D721Med (cell line): ENCODE measurements at regions not wholly inside any gene's neighbourhood (a gene's known extent, or its start where the extent isn't known, plus 50 kb on each side); places are given as distances from the start of the nearest gene placed in this dataset.

Source experiments
- DNase-seq: peaks from one replicate; pipeline ENCODE4 v3.0.0; 2011; ENCODE audit warnings: low spot score; ENCODE audit not compliant: insufficient read length
- FAIRE-seq: peaks from 2 replicates; lab custom pipeline; 2011; peaks lifted over from hg19 to GRCh38; lab: Jason Lieb, UNC
- CTCF ChIP-seq: IDR thresholded peaks from 2 replicates; pipeline ENCODE4 v1.5.1; 2012; ENCODE audit warnings: mild to moderate bottlenecking, control low read depth; ENCODE audit not compliant: insufficient read depth; ENCODE audit errors: missing control alignments

DNA sequence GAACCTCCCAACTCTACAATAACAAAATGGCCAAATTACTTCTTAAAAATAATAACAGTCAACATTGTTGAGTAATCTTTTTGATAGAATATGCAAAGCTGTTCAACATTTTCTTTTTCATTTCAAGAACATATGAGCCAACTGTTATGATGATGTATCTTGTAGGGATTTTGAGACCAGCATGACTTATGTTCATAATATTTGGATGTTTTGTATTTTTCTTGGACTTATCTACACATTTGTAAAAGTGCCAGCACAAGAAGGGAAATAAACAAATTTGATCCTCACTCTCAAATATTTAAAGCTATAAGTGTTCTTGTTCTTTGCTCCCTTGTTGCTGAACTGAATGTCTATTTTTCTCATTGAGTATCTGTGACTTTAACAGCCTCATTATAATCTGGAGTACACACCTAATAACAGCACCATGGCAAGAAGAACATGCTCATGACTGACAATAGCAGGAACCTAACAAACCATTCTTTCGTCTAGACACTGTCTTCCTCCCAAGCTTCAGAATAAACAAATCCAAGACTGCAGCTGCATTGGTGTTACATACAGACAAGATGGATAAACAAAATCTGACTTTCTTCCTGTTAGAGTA lies 1049.7 kb downstream of the FAT4 start:
- FAIRE-seq, result peak; percentile 25
- TF ChIP-seq CTCF, result no peak
- DNase-seq, result no peak

- FAIRE-seq, result no peak
- no peak for TF ChIP-seq CTCF
- no peak for DNase-seq
Measured at GRCh38 chr4:126369076-126369475, 1054.3 kb downstream of the FAT4 start.

DNA sequence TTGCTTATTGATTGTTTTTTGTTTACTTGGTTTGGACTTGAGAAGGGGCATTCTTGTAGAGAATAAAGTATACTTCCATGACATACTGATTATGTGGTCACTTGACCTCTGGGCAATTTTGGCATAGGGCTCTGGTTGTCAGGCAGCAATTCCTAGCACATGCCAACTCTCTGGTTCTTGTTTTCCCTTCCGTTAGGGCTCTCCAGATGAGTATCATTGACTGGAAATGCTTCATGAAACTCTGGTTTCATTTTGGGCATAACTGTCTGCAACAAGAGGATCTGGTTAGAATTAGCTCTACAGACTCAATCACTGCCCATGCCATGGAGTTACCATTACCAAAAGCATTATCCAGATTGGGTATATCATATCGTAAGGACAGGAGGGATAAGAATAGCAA lies 1057.9 kb downstream of the FAT4 start:
- DNase-seq (no peak), FAIRE-seq (no peak)
- no peak for TF ChIP-seq CTCF

DNA sequence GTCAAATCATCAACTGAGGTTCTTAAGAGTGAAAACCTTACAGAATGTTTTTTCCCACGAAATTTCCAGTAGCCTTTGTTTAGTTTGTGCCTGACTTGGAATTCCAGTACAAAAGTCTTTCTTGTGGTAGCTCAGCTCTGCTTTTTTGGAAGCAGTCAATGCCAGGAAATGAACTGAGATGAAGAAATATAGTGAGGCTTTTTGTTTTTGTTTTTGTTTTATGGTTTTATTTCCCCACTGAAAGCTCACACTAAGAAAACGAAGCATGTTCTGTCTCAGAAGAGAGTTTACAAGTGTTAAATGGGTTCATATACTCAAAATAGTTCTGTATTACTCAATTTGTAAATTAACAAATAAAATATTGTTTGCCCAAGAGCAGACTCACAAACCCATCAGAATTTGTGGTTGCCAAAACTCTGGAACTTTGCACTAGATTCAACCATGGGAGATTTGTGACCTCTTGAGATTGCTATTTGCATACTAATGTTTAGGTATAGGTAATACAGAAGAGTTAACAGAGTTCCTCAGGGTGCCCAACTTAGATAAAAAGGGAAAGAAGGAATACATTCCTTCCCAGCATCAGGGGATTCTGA lies 1060.8 kb downstream of the FAT4 start:
- FAIRE-seq (no peak), DNase-seq (no peak)

GRCh38 chr4:126385954-126386353 lies 1071.2 kb downstream of the FAT4 start:
- DNase-seq, result no peak
- FAIRE-seq, result no peak
- TF ChIP-seq CTCF, result no peak

More for the DNA sequence above, 1060.8 kb downstream of the FAT4 start:
- TF ChIP-seq CTCF, result no peak

DNA sequence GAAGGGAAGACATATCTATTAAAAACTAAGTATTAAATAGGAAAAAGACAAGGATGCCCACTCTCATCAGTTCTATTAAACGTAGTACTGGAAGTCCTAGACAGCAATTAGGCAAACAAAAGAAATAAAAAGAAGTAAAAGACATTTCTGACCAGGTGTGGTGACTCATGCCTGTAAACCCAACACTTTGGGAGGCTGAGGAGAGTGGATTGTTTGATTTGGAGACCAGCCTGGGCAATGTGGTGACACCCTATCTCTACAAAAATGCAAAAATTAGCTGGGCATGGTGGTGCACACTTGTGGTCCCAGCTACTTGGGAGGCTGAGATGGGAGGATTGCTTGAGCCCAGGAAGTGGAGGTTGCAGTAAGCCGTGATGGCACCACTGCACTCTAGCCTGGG lies 1071.8 kb downstream of the FAT4 start:
- no peak for DNase-seq
- no peak for FAIRE-seq
- no peak for TF ChIP-seq CTCF

GRCh38 chr4:126395664-126396063 lies 1080.9 kb downstream of the FAT4 start:
- no peak for TF ChIP-seq CTCF
- no peak for DNase-seq
- FAIRE-seq, result no peak
